ENCODE measurements at regions not wholly inside any gene's neighbourhood (a gene's known extent, or its start where the extent isn't known, plus 50 kb on each side); places are given as distances from the start of the nearest gene placed in this dataset.

DNA sequence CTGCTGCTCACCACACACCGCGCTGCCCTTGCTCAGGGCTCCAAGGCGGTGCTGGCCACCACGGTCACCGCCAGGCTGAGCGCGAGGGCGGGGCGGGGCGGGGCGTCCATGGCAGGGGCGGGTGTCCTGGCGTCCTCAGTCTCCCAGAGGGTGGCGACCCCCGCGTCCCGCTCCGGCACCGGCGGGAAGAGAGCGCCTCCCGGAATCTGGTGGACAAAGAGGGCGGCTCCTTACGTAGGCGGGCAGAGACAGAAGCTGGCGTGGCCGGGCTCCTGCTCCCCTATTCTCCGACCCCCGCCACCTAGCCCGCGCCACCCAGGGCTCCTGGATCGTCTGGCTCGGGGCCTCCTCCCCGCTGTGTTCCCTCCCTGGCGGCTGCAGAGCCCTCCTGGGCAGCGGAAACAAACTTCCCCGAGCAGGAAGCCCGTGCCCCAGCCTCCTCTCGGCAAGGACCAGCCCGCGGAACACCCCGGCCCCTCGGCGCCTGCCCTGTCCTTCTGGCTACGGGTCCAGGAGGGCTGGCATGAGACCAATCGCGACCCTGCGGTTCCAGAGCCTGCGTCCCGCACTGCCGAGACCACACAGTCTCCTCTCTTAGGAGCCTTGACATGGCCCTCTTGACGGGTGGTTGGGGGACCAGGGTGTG lies 133.8 kb upstream of the ZNF92 start:
- H2AFZ ChIP-seq (ENCODE audit: insufficient read depth, low read depth, low read length, poor library complexity, severe bottlenecking) = peak overlapping the region; percentile 64
- WGBS (ENCODE audit: insufficient coverage) = 7% methylated on average over 50 of the region's 52 CpGs
- H3K4me2 ChIP-seq (replicated peaks; ENCODE audit: low read depth, low read length, poor library complexity, severe bottlenecking) = peak overlapping the region; percentile 76

DNA sequence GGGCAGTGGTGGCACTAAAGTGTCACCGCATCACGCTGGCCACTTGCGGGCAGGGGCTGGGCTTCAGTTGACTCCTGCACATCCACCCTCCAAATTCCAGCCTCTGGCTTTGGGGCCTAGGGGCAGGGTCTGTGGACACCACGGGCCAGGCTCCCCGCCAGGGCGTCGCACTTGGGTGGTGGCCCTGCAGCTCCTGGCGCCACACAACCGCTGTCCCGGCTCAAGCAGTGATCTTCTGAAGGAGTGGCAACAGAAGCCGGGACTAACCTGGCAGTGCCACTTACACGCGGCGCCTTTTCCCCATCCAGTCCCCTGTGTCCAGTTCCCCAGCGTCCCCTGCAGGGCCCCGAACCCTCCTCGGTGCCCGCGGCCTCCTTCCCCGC lies 134.3 kb upstream of the ZNF92 start:
- Histone ChIP-seq H4K20me1 (ENCODE audit: control insufficient read depth, insufficient read depth, low read length, poor library complexity, severe bottlenecking) (no peaks in the 10 kb centered on the region), H3K9me3 (ENCODE audit: control extremely low read depth in 1 of 3, control insufficient read depth in 2 of 3, insufficient read depth in 1 of 3, low read length in 2 of 3) (peaks cover 0 to 20% (median 0%) of the 10 kb centered on the region in 3 donors), H3K79me2 (ENCODE audit: control insufficient read depth, insufficient read depth, low read length) (no peaks in the 10 kb centered on the region), H2AFZ (ENCODE audit: insufficient read depth, low read depth, low read length, poor library complexity, severe bottlenecking) (peak overlapping the region; percentile 64), H3K4me3 (ENCODE audit: control extremely low read depth in 1 of 5, extremely low read depth in 1 of 5, insufficient read depth in 1 of 5, low read depth in 2 of 5, low read length in 4 of 5) (no peak overlapping the region), H3K27me3 (replicated peaks in 1 of 4; ENCODE audit: control extremely low read depth in 1 of 4, control insufficient read depth in 3 of 4, insufficient read depth in 4 of 4, low read length in 3 of 4) (peaks cover 0 to 30% (median 2%) of the 10 kb centered on the region in 4 experiments), H3K4me1 (ENCODE audit: control insufficient read depth in 2 of 2, insufficient read depth in 2 of 2, low read length in 2 of 2) (peaks cover 4 to 5% of the 10 kb centered on the region in 2 donors), H3K36me3 (replicated peaks in 1 of 2; ENCODE audit: control extremely low read depth in 1 of 2, control insufficient read depth in 1 of 2, extremely low read depth in 1 of 2, insufficient read depth in 2 of 2, low read length in 1 of 2) (no peaks in the 10 kb centered on the region), H3K27ac (ENCODE audit: low read length in 2 of 2) (no peak overlapping the region), H3K9ac (ENCODE audit: low read length) (no peak overlapping the region), H3K4me2 (replicated peaks; ENCODE audit: low read depth, low read length, poor library complexity, severe bottlenecking) (peak overlapping the region; percentile 76)
- DNase-seq = no peak
- Mint-ChIP-seq H3K27ac (no peak overlapping the region), H3K9me3 (ENCODE audit: insufficient read depth) (no peaks in the 10 kb centered on the region), H3K4me3 (peak overlapping the region; percentile 16), H3K4me1 (peaks cover 3% of the 10 kb centered on the region), H3K27me3 (peaks cover 20% of the 10 kb centered on the region)
- TF ChIP-seq EZH2 (IDR thresholded peaks at IDR 0.05; ENCODE audit: borderline replicate concordance, insufficient read depth, low read depth, low read length, poor library complexity, severe bottlenecking) = no peak
- TF ChIP-seq, protein P1, sequence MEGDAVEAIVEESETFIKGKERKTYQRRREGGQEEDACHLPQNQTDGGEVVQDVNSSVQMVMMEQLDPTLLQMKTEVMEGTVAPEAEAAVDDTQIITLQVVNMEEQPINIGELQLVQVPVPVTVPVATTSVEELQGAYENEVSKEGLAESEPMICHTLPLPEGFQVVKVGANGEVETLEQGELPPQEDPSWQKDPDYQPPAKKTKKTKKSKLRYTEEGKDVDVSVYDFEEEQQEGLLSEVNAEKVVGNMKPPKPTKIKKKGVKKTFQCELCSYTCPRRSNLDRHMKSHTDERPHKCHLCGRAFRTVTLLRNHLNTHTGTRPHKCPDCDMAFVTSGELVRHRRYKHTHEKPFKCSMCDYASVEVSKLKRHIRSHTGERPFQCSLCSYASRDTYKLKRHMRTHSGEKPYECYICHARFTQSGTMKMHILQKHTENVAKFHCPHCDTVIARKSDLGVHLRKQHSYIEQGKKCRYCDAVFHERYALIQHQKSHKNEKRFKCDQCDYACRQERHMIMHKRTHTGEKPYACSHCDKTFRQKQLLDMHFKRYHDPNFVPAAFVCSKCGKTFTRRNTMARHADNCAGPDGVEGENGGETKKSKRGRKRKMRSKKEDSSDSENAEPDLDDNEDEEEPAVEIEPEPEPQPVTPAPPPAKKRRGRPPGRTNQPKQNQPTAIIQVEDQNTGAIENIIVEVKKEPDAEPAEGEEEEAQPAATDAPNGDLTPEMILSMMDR (IDR thresholded peaks at IDR 0.05) = no peak
- intact Hi-C loops (cut with micrococcal nuclease) = no loop called here
- ATAC-seq (ENCODE audit: low read depth) = no peak
- 62% methylated on average over 20 of the region's 20 CpGs for WGBS (ENCODE audit: insufficient coverage)
- ChIA-PET POLR2A (no interaction called here), CTCF (no interaction called here)

More for the DNA sequence above, 133.8 kb upstream of the ZNF92 start:
- ATAC-seq (ENCODE audit: low read depth) (no peak), DNase-seq (peak; percentile 15)
- H3K4me3 ChIP-seq (ENCODE audit: control extremely low read depth in 1 of 5, extremely low read depth in 1 of 5, insufficient read depth in 1 of 5, low read depth in 2 of 5, low read length in 4 of 5) = peak overlapping the region in 3 of 5 experiments; percentile 27 to 49 (median 44)
- peaks cover 20% of the 10 kb centered on the region for H3K27me3 Mint-ChIP-seq
- ChIA-PET POLR2A (no interaction called here), CTCF (no interaction called here)
- peaks cover 3% of the 10 kb centered on the region for H3K4me1 Mint-ChIP-seq
- H3K4me1 ChIP-seq (ENCODE audit: control insufficient read depth in 2 of 2, insufficient read depth in 2 of 2, low read length in 2 of 2) = peaks cover 4 to 5% of the 10 kb centered on the region in 2 donors
- no peak for TF ChIP-seq EZH2 (IDR thresholded peaks at IDR 0.05; ENCODE audit: borderline replicate concordance, insufficient read depth, low read depth, low read length, poor library complexity, severe bottlenecking)
- TF ChIP-seq, protein P1 (IDR thresholded peaks at IDR 0.05) = no peak
- H3K27ac ChIP-seq (ENCODE audit: low read length in 2 of 2) = no peak overlapping the region
- no peak overlapping the region for H3K27ac Mint-ChIP-seq
- no peaks in the 10 kb centered on the region for H4K20me1 ChIP-seq (ENCODE audit: control insufficient read depth, insufficient read depth, low read length, poor library complexity, severe bottlenecking)
- intact Hi-C loops (cut with micrococcal nuclease) = no loop called here
- H3K9me3 Mint-ChIP-seq (ENCODE audit: insufficient read depth) = no peaks in the 10 kb centered on the region
- peak overlapping the region; percentile 50 for H3K9ac ChIP-seq (ENCODE audit: low read length)
- H3K79me2 ChIP-seq (ENCODE audit: control insufficient read depth, insufficient read depth, low read length) = no peaks in the 10 kb centered on the region
- H3K36me3 ChIP-seq (replicated peaks in 1 of 2; ENCODE audit: control extremely low read depth in 1 of 2, control insufficient read depth in 1 of 2, extremely low read depth in 1 of 2, insufficient read depth in 2 of 2, low read length in 1 of 2) = no peaks in the 10 kb centered on the region
- peaks cover 0 to 20% (median 0%) of the 10 kb centered on the region in 3 donors for H3K9me3 ChIP-seq (ENCODE audit: control extremely low read depth in 1 of 3, control insufficient read depth in 2 of 3, insufficient read depth in 1 of 3, low read length in 2 of 3)
- H3K27me3 ChIP-seq (replicated peaks in 1 of 4; ENCODE audit: control extremely low read depth in 1 of 4, control insufficient read depth in 3 of 4, insufficient read depth in 4 of 4, low read length in 3 of 4) = peaks cover 0 to 30% (median 2%) of the 10 kb centered on the region in 4 experiments
- no peak overlapping the region for H3K4me3 Mint-ChIP-seq

Measured in B cell (primary cell).